GM18498 (cell line): ENCODE measurements at regions not wholly inside any gene's neighbourhood (a gene's known extent, or its start where the extent isn't known, plus 50 kb on each side); places are given as distances from the start of the nearest gene placed in this dataset.
A peak's percentile ranks its signal among the peaks of the same experiment; 100 is the strongest.
"Not testable (repeated sequence)": the region's sequence is repeated elsewhere in the genome, so short reads cannot be mapped to it uniquely, and the experiment has no call there.

Experiments
- ATAC-seq: cut with Tn5 transposase; IDR thresholded peaks from one replicate; pipeline ENCODE4 v1.9.1; 2021; ENCODE audit warnings: mild to moderate bottlenecking, moderate library complexity; ENCODE audit not compliant: unreplicated experiment

DNA sequence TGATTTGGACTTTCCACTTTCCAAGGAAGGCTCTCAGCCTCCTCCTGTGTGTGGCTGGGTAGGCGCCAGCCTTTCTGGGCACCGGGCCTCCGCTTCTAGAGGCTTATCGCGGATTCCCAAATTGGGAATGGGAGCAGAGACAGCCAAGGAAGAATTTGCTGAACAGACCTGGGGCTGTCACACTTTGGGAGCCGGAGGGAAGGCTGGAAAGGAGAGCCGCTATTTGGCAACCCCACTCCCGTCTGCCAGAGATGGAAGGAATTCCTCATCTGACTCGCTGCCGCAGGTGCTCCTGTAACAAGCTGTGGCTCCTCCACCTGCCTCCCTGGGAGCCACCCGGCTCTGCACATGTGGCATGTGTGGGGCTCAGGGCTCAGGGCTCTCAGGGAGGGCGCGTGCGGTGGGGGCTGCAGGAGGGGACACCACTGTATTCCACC lies 50.8 kb upstream of the ECHDC3 start:
- ATAC-seq, result no peak

DNA sequence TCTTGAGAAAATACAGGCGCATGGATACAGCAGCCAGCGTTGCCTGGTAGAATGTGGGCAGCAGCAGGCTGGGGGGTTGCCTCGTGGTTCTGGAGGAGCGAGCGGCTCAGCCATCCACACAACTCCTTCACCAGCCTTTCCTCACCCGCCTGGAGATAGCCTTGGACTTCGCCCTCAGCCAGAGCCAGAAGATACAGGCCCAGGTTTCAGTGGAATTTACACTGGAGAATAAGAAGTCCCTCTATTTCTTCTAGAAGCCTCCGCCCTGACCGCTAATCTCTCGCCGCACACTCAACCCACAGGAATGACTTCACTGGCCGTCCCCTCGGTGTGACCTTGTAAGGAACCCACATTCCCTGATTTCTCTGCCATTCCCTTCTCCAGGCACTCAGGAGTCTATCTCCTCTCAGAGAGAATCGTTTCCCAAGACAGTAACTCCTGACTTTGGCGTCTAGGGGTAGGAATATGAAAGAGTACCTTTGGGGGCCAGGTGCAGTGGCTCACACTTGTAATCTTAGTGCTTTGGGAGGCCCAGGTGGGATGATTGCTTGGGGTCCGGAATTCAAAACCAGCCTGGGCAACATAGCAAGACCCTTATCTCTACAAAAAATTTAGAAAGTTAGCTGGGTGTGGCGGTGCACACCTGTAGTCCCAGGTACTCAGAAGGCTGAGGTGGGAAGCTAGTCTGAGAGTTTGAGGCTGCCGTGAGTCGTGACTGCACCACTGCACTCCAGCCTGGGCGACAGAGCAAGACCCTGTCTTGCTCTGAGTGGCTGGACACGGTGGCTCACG lies 52.0 kb upstream of the ECHDC3 start:
- no peak for ATAC-seq

DNA sequence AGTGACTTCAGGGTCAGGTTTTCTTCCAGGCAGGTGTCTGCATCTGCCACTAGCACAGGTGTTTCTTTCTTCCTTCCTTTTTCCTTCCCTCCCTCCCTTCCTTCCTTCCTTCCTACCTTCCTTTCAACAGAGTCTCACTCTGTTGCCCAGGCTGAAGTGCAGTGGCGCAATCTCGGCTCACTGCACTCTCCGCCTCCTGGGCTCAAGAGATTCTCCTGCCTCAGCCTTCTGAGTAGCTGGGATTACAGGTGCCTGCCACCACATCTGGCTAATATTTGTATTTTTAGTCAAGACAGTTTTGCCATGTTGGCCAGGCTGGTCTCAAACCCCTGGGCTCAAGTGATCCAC lies 53.8 kb upstream of the ECHDC3 start:
- not testable (repeated sequence) for ATAC-seq

DNA sequence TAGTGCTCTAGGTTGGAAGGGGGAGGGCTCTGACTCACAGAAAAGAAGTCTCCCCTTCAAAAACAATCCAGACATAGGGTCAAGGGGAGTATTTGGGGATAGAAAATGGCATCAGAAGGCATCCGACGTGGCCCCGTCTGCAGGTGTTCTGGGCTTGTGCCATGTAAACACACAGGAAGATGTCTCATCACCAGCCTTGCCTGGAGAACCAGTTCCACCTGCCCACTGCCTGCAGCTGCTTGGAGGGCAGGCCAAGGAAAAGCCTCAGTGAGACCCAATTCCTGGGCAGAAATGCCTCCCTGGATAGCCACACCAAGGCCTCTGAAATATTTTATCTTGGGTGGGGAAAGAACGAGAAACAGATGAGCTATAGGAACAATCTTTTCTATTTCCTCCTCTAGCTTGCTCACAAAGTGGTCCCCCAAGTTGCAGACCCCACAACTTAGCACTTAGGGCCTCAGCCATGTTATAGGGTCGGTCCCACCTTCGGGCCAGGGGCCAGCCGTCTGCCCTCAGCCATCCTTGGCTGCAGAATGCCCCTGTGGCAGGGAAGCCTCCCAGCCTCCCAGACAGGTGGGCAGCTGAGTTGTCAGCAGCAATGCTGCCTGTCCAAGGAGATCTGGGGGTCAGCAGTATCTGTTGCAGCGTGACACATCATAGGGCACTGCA lies 54.3 kb upstream of the ECHDC3 start:
- ATAC-seq, result no peak

DNA sequence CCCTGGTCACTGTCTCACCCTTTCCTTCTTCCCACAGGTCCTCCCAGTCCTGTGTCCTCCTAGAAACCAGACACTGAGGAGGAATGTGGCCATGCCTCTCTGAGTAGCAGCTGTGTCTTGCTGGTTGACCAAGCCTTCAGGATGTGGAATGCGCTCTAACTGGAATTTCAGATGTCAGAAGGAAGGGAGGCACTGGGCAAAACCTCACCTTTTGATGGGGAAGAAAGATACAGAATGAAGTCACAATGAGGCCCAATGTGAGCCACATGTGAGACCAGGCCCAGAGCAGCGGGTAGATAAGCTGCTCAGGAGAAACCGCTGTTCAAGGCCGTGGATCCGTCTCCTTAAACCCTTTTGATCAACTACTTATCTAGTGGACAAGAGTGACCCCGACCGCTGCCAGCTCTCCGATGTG lies 54.8 kb upstream of the ECHDC3 start:
- ATAC-seq, result no peak

DNA sequence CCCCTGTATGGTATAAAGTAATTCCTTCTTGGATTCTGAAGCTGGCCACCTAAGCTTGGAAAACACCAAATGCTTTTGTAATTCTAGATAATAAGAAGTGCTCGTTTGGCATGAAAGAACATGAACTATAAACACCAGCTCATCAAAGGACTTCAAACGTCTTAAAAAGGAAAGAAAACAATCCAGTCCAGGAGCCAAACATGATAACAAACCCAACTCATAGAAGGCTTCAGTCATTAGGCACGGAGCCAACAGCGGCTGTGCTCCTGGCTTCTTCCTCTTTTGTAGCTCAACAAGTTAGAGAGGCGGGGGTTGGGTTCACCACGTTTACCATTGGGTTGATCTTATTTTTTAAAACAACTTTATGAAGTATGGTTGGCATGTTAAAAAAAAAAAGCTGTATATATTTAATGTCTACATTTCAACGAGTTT lies 56.4 kb upstream of the ECHDC3 start:
- no peak for ATAC-seq

DNA sequence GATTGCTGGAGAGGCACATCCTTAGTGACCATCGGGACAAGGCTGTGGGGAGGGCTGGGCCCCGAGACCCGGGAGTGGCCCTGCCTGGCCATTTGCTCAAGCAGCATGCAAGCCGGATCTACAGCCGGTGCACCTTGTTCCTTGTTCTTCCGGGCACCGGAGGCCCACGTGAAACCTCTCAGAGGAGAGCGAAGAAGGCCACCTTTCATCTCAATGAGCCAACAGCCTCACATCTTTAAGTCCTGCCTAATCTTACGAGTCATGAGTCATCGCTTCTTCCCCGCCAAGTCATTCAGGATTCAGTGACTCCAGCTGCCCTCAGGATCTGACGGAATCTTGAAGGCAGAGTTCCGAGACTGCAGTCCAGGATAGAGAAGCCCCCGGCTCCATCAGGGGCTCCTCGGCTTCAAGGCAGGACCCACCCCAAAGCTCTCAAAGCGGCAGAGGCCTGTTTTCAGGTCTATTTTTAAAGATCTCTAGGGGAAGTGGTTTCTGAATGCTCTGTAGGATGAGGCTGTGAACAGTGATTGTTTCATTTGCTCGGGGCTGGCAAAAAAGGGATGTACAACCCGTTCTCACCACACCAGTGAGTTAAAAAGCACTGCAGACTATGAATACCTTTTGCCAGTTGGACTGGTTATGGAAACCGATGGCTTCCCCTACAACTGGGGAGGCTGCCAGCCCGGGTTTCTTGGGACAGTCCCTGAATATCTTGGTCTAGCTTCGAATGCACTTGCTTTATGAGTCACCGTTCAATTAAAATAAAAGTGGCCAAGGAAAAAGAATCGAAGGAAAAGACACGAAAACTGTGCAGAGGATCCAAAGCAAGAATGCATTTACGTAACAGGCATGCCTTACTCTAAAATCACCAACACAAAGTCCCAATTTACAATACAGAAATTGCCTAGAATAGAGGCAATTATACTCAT lies 57.2 kb upstream of the ECHDC3 start:
- peak; percentile 69 for ATAC-seq

DNA sequence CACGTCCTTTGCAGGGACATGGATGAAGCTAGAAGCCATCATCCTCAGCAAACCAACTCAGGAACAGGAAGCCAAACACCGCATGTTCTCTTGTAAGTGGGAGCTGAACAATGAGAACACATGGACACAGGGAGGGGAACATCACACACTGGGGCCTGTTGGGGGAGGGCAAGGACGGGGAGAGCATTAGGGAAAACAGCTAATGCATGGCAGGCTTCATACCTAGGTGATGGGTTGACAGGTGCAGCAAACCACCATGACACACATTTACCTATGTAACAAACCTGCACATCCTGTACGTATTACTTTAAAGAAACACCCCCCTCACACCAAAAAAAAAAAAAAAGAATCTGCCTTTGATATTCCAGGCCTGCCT lies 57.9 kb upstream of the ECHDC3 start:
- peak; percentile 12 for ATAC-seq

DNA sequence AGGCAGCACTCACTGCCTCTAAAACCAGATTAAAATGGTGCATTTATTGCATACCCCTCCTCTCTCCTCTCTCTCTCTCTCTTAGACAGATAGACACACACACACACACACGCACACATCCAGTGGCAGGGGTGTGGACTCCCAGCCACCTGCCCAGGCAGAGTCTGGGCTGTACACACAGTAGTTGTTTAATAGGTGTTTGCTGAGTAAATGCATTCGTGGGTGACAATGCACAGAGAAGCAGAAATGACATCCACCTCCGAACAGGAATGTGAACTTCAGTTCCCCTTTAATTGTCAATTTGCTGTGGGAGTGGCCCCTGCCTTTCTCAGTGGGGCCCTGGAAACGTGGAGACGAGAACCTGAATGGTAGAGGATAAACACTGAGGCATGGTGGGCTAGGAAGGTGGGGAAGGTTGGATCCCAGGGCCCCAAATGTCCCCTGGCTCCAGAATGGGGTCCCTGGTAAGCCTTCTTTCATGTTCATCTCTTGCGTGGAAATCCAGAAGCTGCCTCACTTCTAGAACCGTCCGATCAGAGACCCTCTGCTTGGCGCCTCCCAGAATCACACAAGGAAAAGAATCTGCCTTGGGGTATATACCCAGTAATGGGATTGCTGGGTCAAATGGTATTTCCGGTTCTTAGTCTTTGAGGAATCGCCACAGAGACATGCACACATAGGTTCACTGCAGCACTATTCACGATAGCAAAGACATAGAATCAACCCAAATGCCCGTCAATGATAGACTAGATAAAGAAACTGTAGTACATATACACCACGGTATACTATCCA lies 58.5 kb upstream of the ECHDC3 start:
- ATAC-seq, result no peak

DNA sequence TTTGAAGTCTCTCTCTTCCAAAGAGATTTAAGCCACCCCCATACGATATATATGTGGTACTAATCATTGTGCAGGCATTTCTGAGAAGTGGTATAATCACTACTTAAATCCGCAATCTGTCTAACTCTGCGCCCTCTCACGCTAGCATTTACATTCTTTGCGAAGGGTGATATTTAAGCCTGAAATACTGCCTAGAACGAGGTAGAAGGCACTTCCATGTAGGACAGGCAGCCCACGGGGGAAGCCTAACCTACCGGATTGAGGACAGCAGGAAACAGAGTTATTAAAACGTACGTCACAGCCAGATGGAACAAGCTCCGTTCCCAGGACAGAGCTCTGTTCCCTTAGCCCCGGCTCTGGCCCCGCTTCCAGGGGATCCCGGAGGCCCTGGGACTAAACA lies 59.3 kb upstream of the ECHDC3 start:
- ATAC-seq, result no peak

DNA sequence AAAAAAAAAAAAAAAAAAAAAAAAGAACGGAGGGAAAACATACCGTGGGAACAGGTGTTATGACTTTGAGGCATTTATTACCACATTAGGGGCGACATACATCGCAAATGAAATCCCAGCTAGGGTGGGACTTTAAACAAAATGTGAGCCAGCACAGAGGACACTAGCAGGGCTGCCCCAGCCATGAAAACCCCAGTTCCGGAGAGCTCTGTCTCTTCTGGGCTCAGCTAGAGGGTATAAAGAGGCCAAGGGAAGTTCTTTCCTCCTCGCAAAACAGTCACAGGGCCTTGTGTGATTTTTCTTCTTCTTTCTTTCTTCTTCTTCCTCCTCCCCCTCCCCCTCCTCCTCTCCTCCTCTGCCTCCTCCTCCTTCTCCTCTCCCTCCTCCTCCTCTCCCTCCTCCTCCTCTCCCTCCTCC lies 59.9 kb upstream of the ECHDC3 start:
- no peak for ATAC-seq

DNA sequence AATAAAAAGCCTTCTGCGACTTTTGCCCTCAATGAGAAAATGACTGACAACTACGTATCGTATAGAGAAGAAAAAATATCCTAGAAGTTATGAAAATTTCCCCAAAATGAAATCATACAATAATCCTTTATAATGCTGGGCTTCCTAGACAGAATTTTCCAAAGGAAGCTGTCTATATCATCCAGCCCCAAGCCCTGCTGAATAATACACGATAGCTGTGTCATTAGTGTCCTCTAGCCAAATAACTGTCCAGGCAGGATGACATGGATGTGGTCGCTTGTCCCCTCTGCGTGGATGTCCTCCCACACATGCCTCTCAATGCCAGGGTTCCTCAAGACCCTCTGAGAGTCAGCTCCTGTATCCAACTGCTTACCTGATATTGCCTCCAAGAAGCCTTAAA lies 61.7 kb upstream of the ECHDC3 start:
- ATAC-seq, result no peak

DNA sequence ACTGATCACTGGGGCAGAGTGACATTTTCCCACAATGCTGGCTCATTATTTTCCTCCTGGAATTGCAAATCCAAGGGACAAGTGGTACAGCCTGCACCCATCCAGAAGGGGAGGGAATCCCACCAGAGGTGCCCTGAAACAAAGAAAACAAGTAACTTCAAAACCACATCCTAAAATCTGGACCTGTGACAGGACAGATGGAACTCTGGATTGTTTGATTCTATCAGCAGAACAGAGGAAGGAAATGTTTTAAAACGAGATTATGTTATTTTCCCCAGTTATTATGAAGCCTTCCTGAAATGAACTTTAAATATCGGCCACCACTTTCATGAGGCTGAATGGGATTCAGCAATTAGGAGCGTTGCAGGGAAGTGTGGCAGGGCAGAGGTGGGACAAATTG lies 62.2 kb upstream of the ECHDC3 start:
- ATAC-seq, result no peak

DNA sequence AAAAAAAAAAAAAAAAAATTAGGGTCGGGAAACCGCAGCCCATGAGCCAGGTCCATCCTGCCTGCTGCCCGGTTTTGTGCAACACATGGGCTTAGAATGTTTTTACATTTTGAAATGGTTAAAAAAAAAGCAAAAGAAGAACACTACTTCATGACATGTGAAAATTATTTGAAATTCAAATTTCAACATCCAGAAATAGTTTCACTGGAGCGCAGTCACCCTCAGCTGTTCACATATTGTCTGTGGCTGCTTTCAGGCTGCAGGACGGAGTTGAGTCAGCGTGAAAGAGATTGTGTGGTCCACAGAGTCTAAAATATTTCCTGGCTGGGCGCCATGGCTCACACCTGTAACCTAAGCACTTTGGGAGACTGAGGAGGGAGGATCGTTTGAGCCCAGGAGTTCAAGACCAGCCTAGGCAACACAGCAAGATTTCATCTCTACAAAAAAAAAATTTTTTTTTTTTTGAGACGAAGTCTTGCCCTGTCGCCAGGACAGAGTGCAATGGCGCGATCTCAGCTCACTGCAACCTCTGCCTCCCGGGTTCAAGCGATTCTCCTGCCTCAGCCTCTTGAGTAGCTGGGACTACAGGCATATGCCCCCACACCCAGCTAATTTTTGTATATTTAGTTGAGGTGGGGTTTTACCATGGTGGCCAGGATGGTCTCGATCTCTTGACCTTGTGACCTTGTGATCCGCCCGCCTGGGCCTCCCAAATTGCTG lies 63.9 kb upstream of the ECHDC3 start:
- ATAC-seq, result peak; percentile 87

DNA sequence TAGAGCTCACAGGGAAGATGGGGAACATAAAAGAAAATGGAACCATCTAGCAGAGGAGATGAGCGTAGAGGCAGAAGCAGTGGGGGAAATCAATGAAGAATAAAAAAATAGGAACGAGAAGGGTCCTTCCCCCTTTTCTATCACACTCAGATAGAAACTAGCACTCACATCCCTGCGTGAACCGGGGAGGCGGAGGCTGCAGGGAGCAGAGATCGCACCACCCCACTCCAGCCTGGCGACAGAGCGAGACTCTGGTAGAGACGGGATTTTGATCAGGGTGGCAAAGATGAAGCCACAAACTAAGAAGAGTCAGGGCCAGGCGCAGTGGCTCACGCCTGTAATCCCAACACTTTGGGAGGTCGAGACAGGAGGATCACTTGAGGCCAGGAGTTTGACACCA lies 64.7 kb upstream of the ECHDC3 start:
- ATAC-seq, result peak; percentile 26

DNA sequence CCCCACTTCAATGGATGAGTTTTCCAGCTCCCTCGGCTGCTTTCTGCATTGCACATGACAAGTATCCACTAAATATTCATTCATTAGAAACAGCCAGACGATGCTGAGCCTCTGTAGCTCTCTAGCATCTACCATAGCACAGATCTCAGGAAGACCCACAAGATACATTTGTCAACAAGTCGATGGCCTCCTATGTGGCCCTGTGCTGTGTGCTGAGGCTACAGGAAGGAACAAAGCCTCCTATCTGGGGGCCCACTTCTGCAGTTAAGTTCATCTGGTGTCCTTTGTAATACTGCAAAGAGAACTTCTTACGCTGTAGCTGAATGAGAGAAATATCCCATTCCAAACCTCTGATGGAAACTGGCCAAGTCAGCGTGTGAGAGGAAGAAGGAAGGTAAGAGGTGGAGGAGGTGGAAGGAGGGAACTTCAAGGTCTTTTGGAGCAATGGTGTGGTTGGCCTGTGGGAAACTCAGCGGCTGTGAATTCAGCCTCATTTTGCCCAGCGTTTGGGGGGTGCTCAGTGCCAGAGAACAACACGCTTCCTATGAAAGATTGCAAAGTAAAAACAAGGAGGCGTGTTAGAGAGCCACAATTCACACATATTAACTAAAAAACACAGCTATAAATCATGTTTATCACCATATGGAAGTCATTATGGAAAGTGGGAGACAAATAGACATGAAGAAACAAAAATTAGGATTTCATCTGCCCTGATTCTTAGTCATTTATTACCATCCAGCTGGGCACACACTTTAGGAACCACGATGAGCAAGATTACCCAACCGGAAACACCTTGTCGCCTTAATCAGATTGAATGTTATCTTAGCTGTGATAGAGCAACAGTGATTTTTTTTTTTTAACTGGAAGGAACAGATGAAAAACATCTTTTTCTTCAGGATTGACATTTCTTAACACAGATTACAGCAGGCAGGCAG lies 62.2 kb upstream of the USP6NL start:
- ATAC-seq, result no peak

DNA sequence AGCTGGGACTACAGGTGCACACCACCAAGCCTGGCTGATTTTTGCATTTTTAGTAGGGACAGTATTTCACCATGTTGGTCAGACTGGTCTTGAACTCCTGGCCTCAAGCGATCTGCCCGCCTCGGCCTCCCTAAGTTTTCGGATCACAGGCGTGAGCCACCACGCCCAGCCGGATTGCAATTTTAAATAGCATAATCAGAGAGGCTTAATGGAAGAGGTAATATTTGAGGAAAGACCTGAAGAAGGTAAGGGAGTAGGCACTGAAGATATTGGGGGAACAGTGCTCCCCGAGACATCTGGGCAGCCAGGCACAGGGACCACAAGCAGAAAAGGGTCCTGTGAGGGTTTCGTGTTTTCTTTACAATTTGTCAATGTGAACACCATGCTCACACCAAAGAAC lies 61.4 kb upstream of the USP6NL start:
- ATAC-seq, result no peak

DNA sequence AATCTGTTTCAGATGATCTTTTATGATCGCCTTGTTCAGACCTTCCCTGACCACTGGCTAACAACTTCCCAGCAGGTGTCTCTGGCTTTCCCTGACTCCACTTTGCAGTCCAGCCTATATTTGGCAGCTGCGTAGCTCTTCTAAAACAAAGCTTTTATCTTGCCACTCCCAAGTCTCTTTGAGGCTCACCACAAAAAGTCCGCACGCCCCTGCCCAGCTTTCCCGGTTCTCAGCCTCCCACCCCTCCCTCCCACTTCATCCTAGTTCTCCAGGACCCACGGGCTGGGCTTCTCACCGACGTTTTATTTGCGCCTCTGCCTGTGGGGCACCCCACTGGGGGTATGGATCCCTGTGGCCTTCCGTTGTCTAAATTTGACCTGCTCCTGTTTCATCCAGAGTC lies 58.9 kb upstream of the USP6NL start:
- no peak for ATAC-seq
